Fibroblast of lung (primary cell): ENCODE measurements at regions not wholly inside any gene's neighbourhood (a gene's known extent, or its start where the extent isn't known, plus 50 kb on each side); places are given as distances from the start of the nearest gene placed in this dataset.
A peak's percentile ranks its signal among the peaks of the same experiment; 100 is the strongest.

Source experiments
- DNase-seq, 2 donors: peaks; one replicate each; pipeline versions ENCODE4 v3.0.0 to v3.0.0-alpha.2; 2010; ENCODE audit warnings: low read depth in 2 of 2
- H2AFZ ChIP-seq: 2 replicates; pipeline ENCODE4 v1.5.1; 2012; ENCODE audit warnings: low read length, control low read depth, inconsistent platforms
- H3K27ac ChIP-seq: 2 replicates; pipeline ENCODE4 v1.5.1; 2011; ENCODE audit warnings: low read length, control low read depth; ENCODE audit not compliant: insufficient read depth
- H3K27me3 ChIP-seq: 2 replicates; pipeline ENCODE4 v1.5.1; 2011; ENCODE audit warnings: mild to moderate bottlenecking, low read length; ENCODE audit not compliant: control insufficient read depth, insufficient read depth
- H3K36me3 ChIP-seq: 2 replicates; pipeline ENCODE4 v1.5.1; 2011; ENCODE audit warnings: low read length; ENCODE audit not compliant: control insufficient read depth, insufficient read depth
- H3K4me1 ChIP-seq: 2 replicates; pipeline ENCODE4 v1.5.1; 2011; ENCODE audit warnings: low read length; ENCODE audit not compliant: control insufficient read depth, insufficient read depth; ENCODE audit errors: extremely low read depth
- H3K4me2 ChIP-seq: 2 replicates; pipeline ENCODE4 v1.5.1; 2011; ENCODE audit warnings: low read length, control low read depth; ENCODE audit not compliant: insufficient read depth; ENCODE audit errors: extremely low read depth
- H3K4me3 ChIP-seq, 4 experiments: fragments of 200-600 bp in 1 of 4; sonication (generic) in 1 of 4; replicated peaks in 1 of 4; 2 replicates each; pipeline ENCODE4 v1.5.1; 2011 to 2016; ENCODE audit warnings: low read length in 4 of 4, low read depth in 3 of 4, mild to moderate bottlenecking in 3 of 4, control low read depth in 2 of 4, inconsistent platforms in 1 of 4, mixed read lengths in 1 of 4; ENCODE audit not compliant: insufficient read depth in 1 of 4; ENCODE audit errors: control extremely low read depth in 1 of 4
- H3K79me2 ChIP-seq: 2 replicates; pipeline ENCODE4 v1.5.1; 2012; ENCODE audit warnings: mild to moderate bottlenecking, low read length, inconsistent platforms; ENCODE audit not compliant: control insufficient read depth, insufficient read depth
- H3K9ac ChIP-seq: 2 replicates; pipeline ENCODE4 v1.5.1; 2011; ENCODE audit warnings: mild to moderate bottlenecking, low read length, control low read depth; ENCODE audit not compliant: insufficient read depth
- H3K9me3 ChIP-seq: 2 replicates; pipeline ENCODE4 v1.5.1; 2012; ENCODE audit warnings: low read depth, low read length; ENCODE audit not compliant: control insufficient read depth, insufficient read depth
- H4K20me1 ChIP-seq: 2 replicates; pipeline ENCODE4 v1.5.1; 2011; ENCODE audit warnings: low read length; ENCODE audit not compliant: control insufficient read depth, insufficient read depth; ENCODE audit errors: extremely low read depth
- CTCF ChIP-seq, 2 donors: IDR thresholded peaks in 1 of 2; conservative IDR thresholded peaks in 1 of 2; 1 replicate in 1 of 2; 2 replicates in 1 of 2; pipeline ENCODE4 v1.5.1; 2011 to 2012; ENCODE audit warnings: low read length in 2 of 2, control low read depth in 1 of 2, inconsistent platforms in 1 of 2, low read depth in 1 of 2, mild to moderate bottlenecking in 1 of 2
- EZH2 ChIP-seq: IDR thresholded peaks from 2 replicates; pipeline ENCODE4 v1.5.1; 2012; ENCODE audit warnings: low read length, control low read depth, mild to moderate bottlenecking; ENCODE audit errors: missing control alignments

GRCh38 chr12:77232045-77232444 lies 166.7 kb upstream of the E2F7 start:
- Histone ChIP-seq H3K27ac (peak overlapping the region; percentile 35), H3K4me1 (peaks cover 2% of the 10 kb centered on the region)
- TF ChIP-seq CTCF (conservative IDR thresholded peaks at IDR 0.05 in 1 of 2, IDR thresholded peaks at IDR 0.05 in 1 of 2; ENCODE audit: low read depth in 1 of 2, low read length in 2 of 2) (no peak), EZH2 (no peak)

GRCh38 chr12:77231501-77231918 lies 166.1 kb upstream of the E2F7 start:
- Histone ChIP-seq H3K79me2 (no peaks in the 10 kb centered on the region), H3K9me3 (no peaks in the 10 kb centered on the region), H4K20me1 (no peaks in the 10 kb centered on the region), H2AFZ (no peak overlapping the region), H3K36me3 (no peaks in the 10 kb centered on the region), H3K4me3 (peak overlapping the region in 2 of 4 experiments; percentile 2 to 37), H3K9ac (no peak overlapping the region), H3K27ac (no peak overlapping the region), H3K27me3 (no peaks in the 10 kb centered on the region), H3K4me1 (peaks cover 2% of the 10 kb centered on the region), H3K4me2 (peak overlapping the region; percentile 61)
- TF ChIP-seq CTCF (conservative IDR thresholded peaks at IDR 0.05 in 1 of 2, IDR thresholded peaks at IDR 0.05 in 1 of 2; ENCODE audit: low read depth in 1 of 2, low read length in 2 of 2) (no peak), EZH2 (no peak)
- peak; percentile 91 to 92 for DNase-seq

More at GRCh38 chr12:77232045-77232444, 166.7 kb upstream of the E2F7 start:
- Histone ChIP-seq H4K20me1 (no peaks in the 10 kb centered on the region), H3K36me3 (no peaks in the 10 kb centered on the region), H2AFZ (no peak overlapping the region), H3K9ac (no peak overlapping the region), H3K79me2 (no peaks in the 10 kb centered on the region), H3K27me3 (no peaks in the 10 kb centered on the region), H3K9me3 (no peaks in the 10 kb centered on the region), H3K4me3 (peak overlapping the region in 1 of 4 experiments; percentile 37), H3K4me2 (peak overlapping the region; percentile 61)
- DNase-seq, result peak; percentile 77 to 82

GRCh38 chr12:77229640-77230442 lies 164.5 kb upstream of the E2F7 start:
- Histone ChIP-seq H3K4me1 (peaks cover 2% of the 10 kb centered on the region), H3K27ac (no peak overlapping the region), H4K20me1 (no peaks in the 10 kb centered on the region), H3K79me2 (no peaks in the 10 kb centered on the region), H3K9ac (no peak overlapping the region), H3K27me3 (no peaks in the 10 kb centered on the region), H2AFZ (no peak overlapping the region), H3K9me3 (no peaks in the 10 kb centered on the region), H3K4me2 (no peak overlapping the region), H3K4me3 (peak overlapping the region in 1 of 4 experiments; percentile 22), H3K36me3 (no peaks in the 10 kb centered on the region)
- DNase-seq, result peak; percentile 35 to 65
- TF ChIP-seq CTCF (conservative IDR thresholded peaks at IDR 0.05 in 1 of 2, IDR thresholded peaks at IDR 0.05 in 1 of 2; ENCODE audit: low read depth in 1 of 2, low read length in 2 of 2) (peak in 1 of 2 donors; percentile 1), EZH2 (no peak)
